Activated CD8-positive, alpha-beta memory T cell treated with anti-CD3 and anti-CD28 coated beads, Interleukin-2, amount 50 U/mL, for 48 hours (primary cell): ENCODE measurements at regions not wholly inside any gene's neighbourhood (a gene's known extent, or its start where the extent isn't known, plus 50 kb on each side); places are given as distances from the start of the nearest gene placed in this dataset.
"Not testable (repeated sequence)": the region's sequence is repeated elsewhere in the genome, so short reads cannot be mapped to it uniquely, and the experiment has no call there.

Source experiments
- DNase-seq: peaks from one replicate; pipeline ENCODE4 v3.0.0-alpha.2; 2020

DNA sequence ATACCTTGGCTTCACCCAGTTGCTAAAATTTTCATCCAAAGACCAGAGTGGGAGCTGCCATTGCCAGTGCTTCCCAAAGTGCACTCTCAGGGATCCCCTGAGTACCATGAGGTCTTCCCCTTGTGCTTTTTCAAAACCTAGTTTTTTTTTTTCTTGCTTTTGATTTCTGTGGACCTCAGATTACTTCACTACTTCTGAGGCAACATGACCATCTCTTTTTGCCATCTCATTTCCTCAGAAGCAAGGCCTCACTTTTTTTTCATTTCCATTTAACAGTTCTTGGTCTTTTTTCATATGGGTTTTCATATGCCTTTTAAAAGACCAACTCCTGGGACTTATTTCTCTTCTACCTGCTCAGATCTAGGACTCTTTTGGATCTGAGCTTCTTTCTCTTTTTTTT is 64.1 kb upstream of the MMS22L start:
- no peak for DNase-seq

DNA sequence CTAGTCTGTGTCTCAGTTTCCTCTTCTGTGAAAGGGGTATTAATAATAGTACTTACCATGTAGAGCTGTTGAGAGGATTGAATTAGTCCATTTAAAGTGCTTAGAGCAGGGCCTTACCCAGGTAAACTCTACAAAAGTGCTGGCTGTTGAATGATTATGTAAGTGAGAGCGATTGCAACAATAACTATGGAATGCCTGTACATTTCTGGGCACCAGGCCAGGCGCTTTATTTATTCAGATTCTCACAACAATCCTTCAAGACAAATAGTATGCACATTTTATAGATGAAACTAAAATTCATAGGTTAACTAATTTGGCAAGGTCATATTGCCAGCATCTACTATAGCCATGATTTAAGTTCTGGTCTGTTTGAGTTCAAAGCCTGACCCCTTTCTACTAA is 78.3 kb upstream of the MMS22L start:
- no peak for DNase-seq

DNA sequence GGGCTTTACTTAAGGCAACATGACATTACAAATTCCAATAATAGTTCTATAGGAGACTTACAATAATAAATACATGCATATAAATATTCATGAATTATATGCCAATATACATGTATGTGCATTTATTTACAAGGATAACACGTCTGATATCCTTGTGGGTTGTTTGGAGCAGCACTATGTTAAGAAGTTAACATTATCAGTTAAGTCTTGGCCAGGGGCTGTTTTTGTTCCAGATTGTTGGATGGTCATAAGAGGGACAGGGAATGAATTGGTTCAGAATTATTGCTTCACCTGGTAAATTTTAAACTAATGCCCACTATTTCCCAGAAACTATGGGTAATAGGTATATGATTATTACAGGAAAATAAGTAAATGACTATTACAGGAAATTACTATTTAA is 81.3 kb upstream of the MMS22L start:
- no peak for DNase-seq

DNA sequence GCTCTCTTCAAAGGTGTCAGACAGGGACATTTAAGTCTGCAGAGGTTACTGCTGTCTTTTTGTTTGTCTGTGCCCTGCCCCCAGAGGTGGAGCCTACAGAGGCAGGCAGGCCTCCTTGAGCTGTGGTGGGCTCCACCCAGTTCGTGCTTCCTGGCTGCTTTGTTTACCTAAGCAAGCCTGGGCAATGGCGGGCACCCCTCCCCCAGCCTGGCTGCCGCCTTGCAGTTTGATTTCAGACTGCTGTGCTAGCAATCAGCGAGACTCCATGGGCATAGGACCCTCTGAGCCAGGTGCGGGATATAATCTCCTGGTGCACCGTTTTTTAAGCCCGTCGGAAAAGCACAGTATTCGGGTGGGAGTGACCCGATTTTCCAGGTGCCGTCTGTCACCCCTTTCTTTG is 99.1 kb upstream of the MMS22L start:
- not testable (repeated sequence) for DNase-seq

DNA sequence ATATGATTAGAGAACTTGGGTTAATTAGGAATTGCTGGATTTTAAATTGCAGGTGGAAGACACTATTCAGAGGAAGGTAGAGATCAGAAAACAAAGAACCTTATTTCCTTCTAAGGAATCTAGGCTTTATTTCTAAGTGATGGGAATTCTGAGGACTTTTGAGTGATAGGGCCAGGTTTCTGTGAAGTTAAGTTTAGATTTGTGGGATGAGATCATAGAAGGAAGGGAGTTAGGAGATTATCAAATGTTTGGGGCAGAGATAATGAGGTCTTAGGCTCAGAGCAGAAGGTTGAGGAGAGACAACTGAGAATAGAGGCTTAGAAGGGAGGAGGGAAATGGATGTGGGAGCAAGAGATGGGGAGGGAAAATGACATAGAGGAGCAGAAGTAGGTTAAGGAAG is 109.7 kb upstream of the MMS22L start:
- DNase-seq: no peak

DNA sequence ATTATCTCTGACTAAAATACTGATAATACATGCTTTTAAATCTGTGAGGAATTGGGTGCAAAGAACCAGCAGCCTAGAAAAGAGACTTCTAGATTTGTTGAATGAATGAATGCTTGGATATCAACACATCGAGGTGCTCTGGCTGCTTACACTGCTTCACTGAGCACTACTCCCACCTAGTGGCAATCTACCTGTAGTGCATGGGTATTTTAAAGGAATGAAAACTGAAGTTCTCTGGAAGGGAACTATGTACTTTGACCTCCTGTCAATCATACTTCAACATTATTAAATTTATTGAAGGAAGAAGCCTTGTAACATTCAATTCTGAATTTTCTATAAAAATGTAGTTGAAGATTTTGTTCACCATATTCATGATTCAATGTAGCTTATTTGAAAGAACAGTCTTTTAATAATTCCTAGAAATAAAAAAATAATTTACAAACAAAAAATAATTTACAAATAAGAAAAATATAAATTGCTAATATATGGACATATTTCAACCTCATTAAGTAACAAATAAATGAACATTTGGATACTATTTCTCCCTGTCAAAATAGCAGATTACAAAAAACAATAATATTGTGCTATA is 111.2 kb upstream of the MMS22L start:
- peak; percentile 47 for DNase-seq

DNA sequence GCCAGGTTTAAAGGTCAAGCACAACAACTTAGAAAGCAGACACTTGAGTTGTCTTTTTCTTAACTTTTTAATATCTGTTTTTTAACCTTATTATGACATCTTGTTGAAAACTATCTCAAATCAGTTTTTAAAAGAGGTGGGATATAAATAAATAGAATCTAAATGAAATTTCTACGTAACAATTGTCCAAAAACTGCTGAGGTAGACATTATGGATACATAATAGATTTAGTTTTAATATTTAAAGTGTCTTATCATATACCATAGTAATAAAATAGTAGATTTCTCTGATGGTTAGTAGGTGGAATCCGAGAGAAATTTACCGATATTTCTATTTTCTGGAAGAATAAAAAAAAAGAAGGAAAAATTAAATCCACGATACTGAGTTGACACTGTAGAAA is 113.9 kb upstream of the MMS22L start:
- DNase-seq: no peak

DNA sequence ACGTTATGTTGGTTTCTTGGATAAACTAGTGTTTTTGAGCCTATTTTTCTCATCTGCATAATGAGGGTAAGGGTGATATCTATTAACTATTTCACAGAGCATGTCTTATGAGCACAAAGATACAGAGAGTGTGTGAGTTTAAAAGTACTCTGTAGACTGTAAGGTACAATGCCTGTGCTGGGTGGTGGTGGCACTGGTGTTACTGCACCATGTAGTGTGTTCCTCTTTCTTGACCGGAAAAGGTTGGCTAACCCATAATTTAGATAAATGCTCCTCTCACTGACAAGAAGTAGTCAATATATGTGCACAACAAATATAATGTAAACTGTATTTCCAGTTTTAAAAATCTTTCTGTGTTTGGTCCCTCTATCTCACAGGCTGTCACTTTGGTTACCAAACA is 116.2 kb upstream of the MMS22L start:
- no peak for DNase-seq

DNA sequence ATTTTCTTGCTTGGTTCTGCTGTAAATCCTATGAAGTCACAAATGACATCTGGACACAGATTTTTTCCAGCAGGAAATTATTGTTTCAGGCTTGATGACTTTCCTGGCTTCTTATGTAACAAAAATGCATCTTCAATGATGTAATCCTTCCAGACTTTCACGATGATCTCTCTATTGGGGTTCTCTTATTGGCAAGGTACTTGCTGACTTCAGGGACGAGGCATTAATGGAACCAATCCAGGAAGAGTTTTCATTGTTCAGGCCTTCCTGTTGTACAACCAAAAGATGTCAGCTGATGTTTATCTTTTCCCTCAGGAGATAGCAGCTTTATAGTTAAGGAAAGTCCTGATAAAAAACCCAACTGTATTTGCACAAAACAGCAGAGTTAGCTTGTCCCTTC is 118.5 kb upstream of the MMS22L start:
- DNase-seq: no peak

DNA sequence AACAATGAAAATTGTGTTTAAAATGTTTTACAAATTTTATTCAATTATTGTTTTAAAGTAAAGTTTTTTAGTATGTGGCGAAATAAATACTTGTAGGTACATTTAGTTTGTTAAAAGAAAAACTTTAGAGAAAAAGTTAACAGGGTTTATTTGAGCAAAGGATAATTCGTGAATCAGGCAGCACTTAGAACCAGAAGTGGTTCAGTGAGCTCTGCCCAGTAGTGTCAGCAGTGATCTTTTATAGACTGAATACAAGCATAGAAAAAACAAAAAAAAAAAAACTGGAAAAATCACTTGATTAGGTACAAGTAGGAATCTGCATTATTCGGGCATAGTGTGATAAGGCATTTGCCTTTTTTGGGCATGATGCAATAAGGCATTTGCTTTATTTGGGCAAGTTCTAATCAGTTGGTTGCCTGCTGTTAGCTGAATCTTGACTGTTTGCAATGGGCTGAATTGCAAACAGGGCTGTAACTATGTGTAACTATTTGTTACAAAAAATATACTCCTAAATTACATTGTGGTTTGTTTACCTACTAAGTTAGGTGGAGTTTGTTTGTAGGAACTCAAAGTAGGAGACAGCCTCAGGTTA is 122.9 kb upstream of the MMS22L start:
- DNase-seq: no peak

DNA sequence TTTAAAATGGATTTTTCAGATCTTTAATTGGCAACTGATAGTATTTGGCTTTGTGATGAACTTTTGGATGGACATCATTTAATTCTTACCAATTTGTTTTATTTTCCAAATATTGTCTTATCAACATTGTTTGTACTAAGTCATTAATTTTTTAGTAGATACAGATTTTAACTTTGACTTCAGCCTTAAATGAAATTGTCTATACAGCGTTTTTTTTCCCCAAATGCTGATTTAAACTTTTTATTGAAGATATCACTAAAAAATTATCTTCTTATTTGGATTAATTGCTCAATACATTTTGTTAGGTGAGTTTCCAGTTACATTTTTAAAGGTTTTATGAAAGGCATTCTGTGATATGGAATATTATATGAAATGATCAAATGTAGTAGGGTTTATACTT is 123.6 kb upstream of the MMS22L start:
- no peak for DNase-seq

DNA sequence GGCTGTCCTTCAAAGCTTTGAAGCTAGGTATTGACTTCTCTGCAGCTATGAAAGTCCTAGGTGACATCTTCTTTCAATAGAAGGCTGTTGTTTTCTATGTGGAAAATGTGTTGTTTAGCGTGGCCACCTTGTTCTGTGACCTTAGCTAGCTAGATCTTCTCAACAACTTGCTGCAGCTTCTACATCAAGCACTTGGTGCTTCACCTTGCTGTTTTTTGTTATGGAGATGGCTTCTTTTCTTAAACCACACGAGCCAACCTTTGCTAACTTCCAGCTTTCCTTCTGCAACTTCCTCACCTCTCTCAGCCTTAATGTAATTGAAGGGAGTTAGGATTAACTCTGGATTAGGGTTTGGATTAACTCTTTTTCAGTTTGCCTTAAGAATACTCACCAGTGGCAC is 128.6 kb upstream of the MMS22L start:
- no peak for DNase-seq

DNA sequence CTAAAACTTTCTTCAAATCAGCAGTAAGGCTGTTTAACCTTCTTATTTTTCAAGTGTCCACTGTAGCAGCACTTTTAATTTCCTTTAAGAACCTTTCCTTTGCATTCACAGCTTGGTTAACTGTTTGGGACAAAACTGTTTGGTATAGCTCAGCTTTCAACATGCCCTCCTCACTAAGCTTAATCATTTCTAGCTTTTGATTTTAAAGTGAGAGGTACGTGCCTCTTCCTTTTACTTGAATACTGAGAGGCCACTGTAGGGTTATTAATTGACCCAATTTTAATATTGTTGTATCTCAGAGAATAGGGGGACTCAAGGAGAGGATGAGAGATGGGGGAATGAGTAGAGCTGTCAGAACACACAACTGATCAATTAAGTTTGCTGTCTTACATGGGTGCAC is 129.5 kb upstream of the MMS22L start:
- DNase-seq: no peak

DNA sequence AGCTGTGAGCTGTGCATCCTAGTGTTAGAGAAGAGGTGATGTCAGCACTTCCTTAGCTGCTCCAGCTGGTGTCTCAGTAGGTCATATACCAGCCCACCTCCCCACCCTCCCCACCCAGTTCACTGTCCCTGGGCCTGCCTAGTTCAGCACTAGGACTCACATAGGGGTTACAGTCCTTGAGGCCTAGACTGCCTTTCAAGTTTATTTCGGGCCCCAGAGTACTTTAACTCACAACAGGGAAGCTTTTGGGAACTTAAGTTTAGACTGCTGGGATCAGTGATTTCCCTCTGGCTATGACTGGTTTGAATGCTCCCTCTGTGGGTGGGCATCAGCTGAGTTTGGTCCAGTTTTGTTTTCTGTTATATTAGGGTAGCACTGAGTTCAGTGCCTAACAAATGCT is 139.2 kb upstream of the MMS22L start:
- no peak for DNase-seq

DNA sequence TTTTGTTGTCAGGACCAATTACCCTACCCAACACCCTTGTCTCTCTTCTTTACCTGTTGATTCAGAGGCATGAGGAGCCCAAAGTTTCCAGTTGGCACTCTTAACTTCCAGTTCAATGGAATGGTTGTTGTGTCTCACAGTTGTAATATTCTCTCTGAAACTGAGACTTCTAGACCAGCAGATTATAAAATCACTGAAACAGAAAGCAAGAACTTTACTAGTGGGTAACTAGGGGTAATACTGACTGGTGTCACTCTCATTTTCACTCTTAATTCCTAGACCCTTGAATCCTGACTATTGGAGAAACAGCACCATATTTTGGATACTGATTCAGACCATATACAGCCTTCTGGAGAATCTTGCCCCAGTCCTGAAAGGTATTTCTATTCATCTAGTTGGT is 140.2 kb upstream of the MMS22L start:
- DNase-seq: no peak

DNA sequence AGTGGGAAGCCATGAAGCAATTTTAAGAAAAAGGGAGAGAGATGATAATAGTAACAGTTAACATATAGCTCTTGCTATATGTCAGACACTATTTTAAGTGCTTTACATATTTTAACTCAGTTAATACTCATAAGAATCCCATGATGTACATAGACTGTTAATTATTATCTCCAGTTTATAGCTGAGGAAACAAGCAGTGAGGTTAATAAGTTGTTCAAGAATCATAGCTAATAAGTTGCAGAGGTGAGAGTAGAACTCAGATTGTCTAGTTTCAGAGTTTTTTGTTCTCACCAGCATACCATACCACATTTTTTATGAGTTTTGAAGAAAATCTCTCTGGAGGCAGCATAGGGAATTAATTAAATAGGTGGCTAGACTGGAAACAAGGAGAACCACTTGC is 144.6 kb upstream of the MMS22L start:
- DNase-seq: no peak

DNA sequence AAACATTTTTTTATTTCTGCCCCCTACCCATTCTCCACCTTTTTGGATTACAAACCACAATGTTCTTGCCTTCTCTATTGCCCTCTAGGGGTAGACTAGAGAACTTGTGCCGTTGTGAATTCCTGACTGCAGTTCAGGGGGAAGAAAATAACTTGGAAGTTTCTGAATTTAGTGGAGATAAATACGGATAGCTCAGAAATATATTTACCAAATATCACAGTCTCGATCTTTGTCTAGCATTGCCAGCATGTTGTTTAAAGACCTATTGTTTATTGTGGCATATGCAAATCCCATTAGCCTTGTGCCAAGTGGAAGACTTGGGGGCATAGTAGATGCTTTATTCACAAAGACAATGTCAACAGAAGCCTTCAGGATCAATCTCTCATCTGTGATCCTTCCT is 154.1 kb upstream of the MMS22L start:
- DNase-seq: no peak

DNA sequence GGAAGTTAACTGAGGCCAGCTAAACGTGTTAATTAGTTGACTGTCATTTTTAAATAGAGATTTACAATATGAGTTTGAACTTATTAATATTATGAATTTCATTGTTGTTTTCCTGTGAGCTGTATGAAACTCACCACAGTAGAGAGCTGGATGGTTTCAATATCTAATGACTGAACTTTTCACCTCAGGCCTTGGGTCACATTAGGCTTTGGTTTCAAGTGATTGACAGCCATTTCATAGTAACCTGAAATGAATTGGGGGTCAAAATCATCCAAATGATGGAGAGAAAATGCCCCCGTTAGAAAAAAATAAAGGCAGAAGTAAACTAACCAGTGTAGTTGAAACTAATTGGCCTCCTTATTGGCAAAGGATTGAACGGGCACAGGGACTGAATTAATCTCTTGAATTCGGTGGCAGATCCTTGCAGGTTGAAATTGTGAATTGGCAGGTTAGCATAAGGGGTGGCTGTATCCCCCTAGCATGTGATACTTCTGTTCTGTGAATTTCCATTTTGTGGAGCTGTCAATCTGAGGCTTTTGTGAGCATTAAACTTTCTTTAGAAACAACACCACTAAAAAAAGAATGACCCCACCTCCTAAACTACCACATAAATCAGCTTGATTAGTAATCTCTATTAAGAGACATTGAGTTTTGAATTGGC is 155.1 kb upstream of the MMS22L start:
- no peak for DNase-seq

DNA sequence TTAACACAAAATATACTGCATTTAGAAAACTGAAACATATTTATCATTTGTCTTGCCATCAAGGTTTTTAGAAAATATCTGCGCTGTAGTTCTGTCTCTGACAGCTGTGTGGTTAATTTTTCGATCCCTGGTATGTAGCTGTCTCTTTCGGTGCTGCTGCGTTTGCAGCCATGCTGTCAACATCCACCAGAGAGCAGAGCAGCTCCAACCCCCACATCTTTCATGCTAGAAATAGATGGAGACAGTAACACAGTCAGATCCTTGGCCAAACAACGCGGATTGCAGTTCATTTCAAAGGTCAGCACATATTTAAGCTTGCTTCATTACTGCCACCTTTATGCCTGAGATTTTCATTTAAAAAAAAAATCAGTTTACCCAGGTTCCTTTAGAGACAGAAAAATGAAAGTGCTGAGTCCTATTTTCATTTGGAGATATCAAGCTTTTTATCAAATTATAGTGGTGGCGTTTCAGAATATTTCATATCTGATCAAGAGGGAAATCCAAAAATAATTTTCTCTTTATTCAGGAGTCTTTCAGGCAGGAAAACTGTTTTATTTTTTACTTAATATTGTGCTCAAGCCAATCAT is 157.7 kb upstream of the MMS22L start:
- no peak for DNase-seq

DNA sequence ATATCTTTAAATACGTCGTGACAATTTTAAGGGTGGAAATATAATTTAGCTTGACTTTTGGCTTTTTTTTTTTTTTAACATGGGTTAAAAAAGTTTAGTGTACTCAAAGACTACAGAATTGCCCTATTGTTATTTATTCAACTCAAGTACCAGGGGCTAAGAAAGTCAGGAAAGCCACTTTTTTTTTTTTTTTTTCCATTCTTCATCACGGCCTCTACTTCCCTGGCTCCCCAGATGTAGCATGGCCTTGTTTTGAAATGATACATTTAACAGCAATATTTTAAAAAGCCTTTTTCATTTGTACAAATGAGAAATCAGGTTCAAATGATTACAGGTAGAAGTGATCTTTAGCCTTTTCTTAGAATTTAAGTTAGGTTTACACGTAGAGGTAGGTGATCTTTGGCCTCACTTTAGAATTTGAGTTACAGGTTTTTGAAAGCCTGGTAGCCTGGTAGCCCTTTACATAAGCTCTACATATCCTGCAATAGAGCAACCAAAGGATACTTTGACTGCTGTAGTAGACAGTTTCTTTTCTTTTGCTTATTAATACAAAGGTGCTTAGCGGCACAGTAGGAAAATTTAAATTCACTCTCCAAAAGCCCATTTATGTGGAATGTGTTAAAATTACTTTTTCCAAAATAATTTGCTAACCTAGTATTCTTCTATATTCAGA is 160.5 kb upstream of the MMS22L start:
- DNase-seq: no peak

DNA sequence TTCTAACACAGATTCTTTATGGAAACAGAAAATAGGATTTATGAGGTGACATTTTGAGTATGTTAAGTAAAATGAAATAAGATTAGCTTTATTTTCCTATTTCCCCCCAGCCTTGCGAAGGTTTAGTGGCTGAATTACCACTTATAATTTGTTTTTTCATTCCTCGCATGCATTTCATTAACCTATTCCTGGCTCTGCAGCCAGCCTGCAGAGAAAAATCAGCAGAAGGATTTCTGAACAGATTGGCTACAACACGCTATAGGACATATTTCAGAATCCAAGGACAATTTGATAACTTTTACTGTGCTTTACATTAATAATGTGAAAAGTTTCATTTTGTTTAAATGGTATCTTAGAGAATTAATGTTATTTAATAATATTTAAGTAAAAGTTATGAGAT is 162.4 kb upstream of the MMS22L start:
- DNase-seq: no peak

DNA sequence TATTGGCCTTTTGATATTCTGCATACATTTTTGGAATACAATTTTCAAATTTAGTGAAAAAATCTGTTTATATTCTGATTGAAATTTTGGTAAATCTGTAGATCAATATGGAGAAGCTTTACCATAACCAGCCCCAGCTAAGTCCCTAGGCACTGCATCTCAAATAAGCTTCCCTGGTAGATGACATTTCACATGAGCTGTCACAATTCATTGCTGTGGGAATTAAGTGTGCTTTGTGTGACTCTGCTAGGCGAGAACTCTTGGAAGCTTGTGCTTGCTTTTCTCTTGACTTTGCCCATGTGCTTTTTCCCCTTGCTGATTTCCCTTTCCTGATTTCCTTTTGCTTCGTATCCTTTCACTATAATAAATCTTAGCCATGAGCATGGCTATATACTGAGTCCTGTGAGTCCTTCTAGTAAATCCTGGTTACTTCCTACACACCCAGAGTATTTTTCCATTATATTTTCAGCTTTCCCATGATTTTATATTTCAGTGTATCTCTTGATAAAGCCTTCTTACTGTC is 166.5 kb upstream of the MMS22L start:
- no peak for DNase-seq

DNA sequence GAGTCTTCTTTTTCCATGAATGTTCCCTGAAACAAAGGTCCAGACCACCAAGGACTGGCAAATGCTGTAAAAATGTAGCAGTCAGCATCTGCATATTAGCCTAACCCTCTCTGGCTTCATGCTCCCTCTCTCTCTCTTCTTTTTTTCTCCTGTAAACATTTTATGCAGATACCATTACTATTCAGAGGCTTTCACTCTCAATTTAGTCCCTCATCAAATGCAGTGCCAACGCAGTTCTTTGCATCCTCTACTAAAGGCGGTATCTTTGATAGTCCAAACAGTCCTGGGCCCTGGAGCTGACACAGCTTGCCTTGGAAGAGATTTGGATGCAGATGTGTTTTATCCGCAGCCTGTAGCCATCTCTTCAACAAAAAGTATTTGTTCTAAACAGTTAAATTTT is 167.1 kb upstream of the MMS22L start:
- no peak for DNase-seq

DNA sequence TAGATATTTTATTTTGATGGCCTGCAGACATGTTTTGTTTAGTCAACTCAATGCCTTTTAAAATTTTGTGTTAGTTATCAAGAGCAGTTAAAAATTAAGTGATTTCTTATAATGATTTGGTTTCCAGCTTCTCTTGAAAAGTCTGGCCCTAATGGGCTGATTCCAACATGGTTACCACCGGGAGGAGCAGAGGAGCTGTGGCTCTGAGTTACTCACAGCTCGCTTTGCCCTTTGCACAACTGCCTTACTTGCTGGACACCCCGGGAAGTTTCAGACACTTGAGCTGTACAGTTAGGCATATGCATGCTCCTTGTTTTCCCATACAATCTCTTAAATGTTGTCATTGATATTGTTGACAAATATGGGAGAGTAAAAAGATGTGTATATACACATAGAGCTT is 173.1 kb upstream of the MMS22L start:
- DNase-seq: no peak
